Fibroblast of skin of left quadriceps (primary cell): ENCODE measurements at regions not wholly inside any gene's neighbourhood (a gene's known extent, or its start where the extent isn't known, plus 50 kb on each side); places are given as distances from the start of the nearest gene placed in this dataset.
"Not testable (repeated sequence)": the region's sequence is repeated elsewhere in the genome, so short reads cannot be mapped to it uniquely, and the experiment has no call there.

Source experiments
- DNase-seq, 2 experiments: peaks; one replicate each; pipeline ENCODE4 v3.0.0-alpha.2; 2013; ENCODE audit warnings: low read depth in 2 of 2

GRCh38 chr10:3943695-3944257, 158.8 kb upstream of the KLF6 start:
- DNase-seq, result no peak

- no peak for DNase-seq
Measured at GRCh38 chr10:3942937-3943489, 158.0 kb upstream of the KLF6 start.

- no peak for DNase-seq
Measured at GRCh38 chr10:3941676-3942075, 156.7 kb upstream of the KLF6 start.

GRCh38 chr10:3936422-3937040, 151.5 kb upstream of the KLF6 start:
- no peak for DNase-seq

- DNase-seq, result no peak
Measured at GRCh38 chr10:3935933-3936359, 150.9 kb upstream of the KLF6 start.

GRCh38 chr10:3935141-3935540, 150.1 kb upstream of the KLF6 start:
- DNase-seq, result no peak

GRCh38 chr10:3933733-3934132, 148.7 kb upstream of the KLF6 start:
- DNase-seq, result no peak

- DNase-seq, result no peak
Measured at GRCh38 chr10:3932597-3933375, 147.8 kb upstream of the KLF6 start.

- no peak for DNase-seq
Measured at GRCh38 chr10:3931901-3932300, 146.9 kb upstream of the KLF6 start.

GRCh38 chr10:3931224-3931623, 146.2 kb upstream of the KLF6 start:
- DNase-seq, result no peak

GRCh38 chr10:3928569-3928968, 143.6 kb upstream of the KLF6 start:
- no peak for DNase-seq

- DNase-seq, result no peak
Measured at GRCh38 chr10:3928078-3928477, 143.1 kb upstream of the KLF6 start.

GRCh38 chr10:3926675-3927525, 141.9 kb upstream of the KLF6 start:
- DNase-seq, result no peak

- no peak for DNase-seq
Measured at GRCh38 chr10:3926258-3926657, 141.2 kb upstream of the KLF6 start.

GRCh38 chr10:3925184-3925583, 140.2 kb upstream of the KLF6 start:
- DNase-seq, result no peak

GRCh38 chr10:3924344-3924743, 139.3 kb upstream of the KLF6 start:
- DNase-seq, result peak; percentile 75 to 82

GRCh38 chr10:3923033-3923432, 138.0 kb upstream of the KLF6 start:
- no peak for DNase-seq

GRCh38 chr10:3919709-3920308, 134.8 kb upstream of the KLF6 start:
- DNase-seq, result no peak

- DNase-seq, result not testable (repeated sequence)
Measured at GRCh38 chr10:3917392-3917791, 132.4 kb upstream of the KLF6 start.

- DNase-seq, result no peak
Measured at GRCh38 chr10:3914733-3915132, 129.7 kb upstream of the KLF6 start.

- DNase-seq, result no peak
Measured at GRCh38 chr10:3911713-3912442, 126.9 kb upstream of the KLF6 start.
